ENCODE measurements at regions not wholly inside any gene's neighbourhood (a gene's known extent, or its start where the extent isn't known, plus 50 kb on each side); places are given as distances from the start of the nearest gene placed in this dataset.

DNA sequence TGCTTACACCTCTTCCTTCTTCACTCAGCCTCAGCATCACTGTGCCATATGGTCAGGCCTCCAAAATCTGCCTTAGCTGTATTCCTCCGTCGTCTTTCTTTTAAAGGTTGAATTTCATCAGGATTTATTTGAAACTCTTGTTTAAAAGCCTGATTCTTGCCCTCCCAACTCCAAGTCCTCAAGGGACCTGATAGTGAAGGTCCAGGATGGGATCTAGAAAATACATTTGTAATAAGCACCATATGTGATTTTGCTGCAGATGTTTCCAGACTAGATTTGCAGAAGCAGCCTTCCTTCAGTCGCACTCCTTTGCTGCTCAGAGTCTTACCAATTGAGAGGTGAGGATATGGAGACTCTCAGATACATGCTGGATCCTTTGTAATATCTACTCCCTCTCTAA, 101.0 kb upstream of the ANKRD1 start:
- TF ChIP-seq, protein P1, sequence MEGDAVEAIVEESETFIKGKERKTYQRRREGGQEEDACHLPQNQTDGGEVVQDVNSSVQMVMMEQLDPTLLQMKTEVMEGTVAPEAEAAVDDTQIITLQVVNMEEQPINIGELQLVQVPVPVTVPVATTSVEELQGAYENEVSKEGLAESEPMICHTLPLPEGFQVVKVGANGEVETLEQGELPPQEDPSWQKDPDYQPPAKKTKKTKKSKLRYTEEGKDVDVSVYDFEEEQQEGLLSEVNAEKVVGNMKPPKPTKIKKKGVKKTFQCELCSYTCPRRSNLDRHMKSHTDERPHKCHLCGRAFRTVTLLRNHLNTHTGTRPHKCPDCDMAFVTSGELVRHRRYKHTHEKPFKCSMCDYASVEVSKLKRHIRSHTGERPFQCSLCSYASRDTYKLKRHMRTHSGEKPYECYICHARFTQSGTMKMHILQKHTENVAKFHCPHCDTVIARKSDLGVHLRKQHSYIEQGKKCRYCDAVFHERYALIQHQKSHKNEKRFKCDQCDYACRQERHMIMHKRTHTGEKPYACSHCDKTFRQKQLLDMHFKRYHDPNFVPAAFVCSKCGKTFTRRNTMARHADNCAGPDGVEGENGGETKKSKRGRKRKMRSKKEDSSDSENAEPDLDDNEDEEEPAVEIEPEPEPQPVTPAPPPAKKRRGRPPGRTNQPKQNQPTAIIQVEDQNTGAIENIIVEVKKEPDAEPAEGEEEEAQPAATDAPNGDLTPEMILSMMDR (IDR thresholded peaks at IDR 0.05), result no peak
- TF ChIP-seq, protein P2, sequence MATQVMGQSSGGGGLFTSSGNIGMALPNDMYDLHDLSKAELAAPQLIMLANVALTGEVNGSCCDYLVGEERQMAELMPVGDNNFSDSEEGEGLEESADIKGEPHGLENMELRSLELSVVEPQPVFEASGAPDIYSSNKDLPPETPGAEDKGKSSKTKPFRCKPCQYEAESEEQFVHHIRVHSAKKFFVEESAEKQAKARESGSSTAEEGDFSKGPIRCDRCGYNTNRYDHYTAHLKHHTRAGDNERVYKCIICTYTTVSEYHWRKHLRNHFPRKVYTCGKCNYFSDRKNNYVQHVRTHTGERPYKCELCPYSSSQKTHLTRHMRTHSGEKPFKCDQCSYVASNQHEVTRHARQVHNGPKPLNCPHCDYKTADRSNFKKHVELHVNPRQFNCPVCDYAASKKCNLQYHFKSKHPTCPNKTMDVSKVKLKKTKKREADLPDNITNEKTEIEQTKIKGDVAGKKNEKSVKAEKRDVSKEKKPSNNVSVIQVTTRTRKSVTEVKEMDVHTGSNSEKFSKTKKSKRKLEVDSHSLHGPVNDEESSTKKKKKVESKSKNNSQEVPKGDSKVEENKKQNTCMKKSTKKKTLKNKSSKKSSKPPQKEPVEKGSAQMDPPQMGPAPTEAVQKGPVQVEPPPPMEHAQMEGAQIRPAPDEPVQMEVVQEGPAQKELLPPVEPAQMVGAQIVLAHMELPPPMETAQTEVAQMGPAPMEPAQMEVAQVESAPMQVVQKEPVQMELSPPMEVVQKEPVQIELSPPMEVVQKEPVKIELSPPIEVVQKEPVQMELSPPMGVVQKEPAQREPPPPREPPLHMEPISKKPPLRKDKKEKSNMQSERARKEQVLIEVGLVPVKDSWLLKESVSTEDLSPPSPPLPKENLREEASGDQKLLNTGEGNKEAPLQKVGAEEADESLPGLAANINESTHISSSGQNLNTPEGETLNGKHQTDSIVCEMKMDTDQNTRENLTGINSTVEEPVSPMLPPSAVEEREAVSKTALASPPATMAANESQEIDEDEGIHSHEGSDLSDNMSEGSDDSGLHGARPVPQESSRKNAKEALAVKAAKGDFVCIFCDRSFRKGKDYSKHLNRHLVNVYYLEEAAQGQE (IDR thresholded peaks at IDR 0.05; ENCODE audit: insufficient read depth in 1 of 2, low read depth in 2 of 2, low read length in 1 of 2), result no peak
- no peak for TF ChIP-seq POLR2AphosphoS5 (IDR thresholded peaks at IDR 0.05; ENCODE audit: low read depth, low read length)
- TF ChIP-seq TCF7L2 (IDR thresholded peaks at IDR 0.05; ENCODE audit: low read depth, low read length), result no peak
